Sigmoid colon (tissue), 4 donors: ENCODE measurements at regions not wholly inside any gene's neighbourhood (a gene's known extent, or its start where the extent isn't known, plus 50 kb on each side); places are given as distances from the start of the nearest gene placed in this dataset.

Experiments
- CTCF ChIP-seq, 4 experiments: fragments of 450-650 bp in 3 of 4; fragments of 200-600 bp in 1 of 4; IDR thresholded peaks; one replicate each; pipeline ENCODE4 v1.5.1; 2016 to 2019; ENCODE audit warnings: antibody characterized with exemption in 4 of 4, mild to moderate bottlenecking in 3 of 4, moderate library complexity in 2 of 4
- EP300 ChIP-seq, 4 donors: sonication (generic); formaldehyde crosslinking; IDR thresholded peaks; one replicate each; pipeline ENCODE4 v1.6.1; 2017; ENCODE audit warnings: antibody characterized with exemption in 4 of 4
- POLR2A ChIP-seq, 2 donors: fragments of 450-650 bp; IDR thresholded peaks; one replicate each; pipeline ENCODE4 v1.6.1; 2016; ENCODE audit warnings: antibody characterized with exemption in 2 of 2, mild to moderate bottlenecking in 2 of 2, moderate library complexity in 2 of 2

GRCh38 chrX:149312988-149313387, 192.1 kb downstream of the IDS start:
- TF ChIP-seq CTCF (IDR thresholded peaks at IDR 0.05) (no peak), EP300 (IDR thresholded peaks at IDR 0.05) (no peak), POLR2A (IDR thresholded peaks at IDR 0.05) (no peak)
